Transverse colon (tissue), 4 donors: ENCODE measurements at regions not wholly inside any gene's neighbourhood (a gene's known extent, or its start where the extent isn't known, plus 50 kb on each side); places are given as distances from the start of the nearest gene placed in this dataset.

Experiments used
- DNase-seq: peaks from one replicate; pipeline ENCODE4 v3.0.0-alpha.2; 2019
- H3K27ac ChIP-seq, 4 donors: fragments of 200-600 bp; sonication (generic); 2 replicates each; pipeline ENCODE4 v1.5.1; 2016 to 2018; ENCODE audit warnings: inconsistent platforms in 4 of 4
- H3K27me3 ChIP-seq: fragments of 200-600 bp; sonication (generic); 2 replicates; pipeline ENCODE4 v1.5.1; 2017; ENCODE audit warnings: inconsistent platforms
- H3K36me3 ChIP-seq, 4 donors: fragments of 200-600 bp; sonication (generic); 2 replicates each; pipeline ENCODE4 v1.5.1; 2017 to 2019; ENCODE audit warnings: inconsistent platforms in 4 of 4
- H3K4me1 ChIP-seq, 4 donors: fragments of 200-600 bp; sonication (generic); 2 replicates each; pipeline ENCODE4 v1.5.1; 2017 to 2020; ENCODE audit warnings: inconsistent platforms in 4 of 4
- H3K4me3 ChIP-seq, 4 donors: fragments of 200-600 bp; sonication (generic); 1 replicate in 1 of 4; 2 replicates in 3 of 4; pipeline versions ENCODE4 v1.5.1 to v1.6.1; 2017 to 2019; ENCODE audit warnings: inconsistent platforms in 4 of 4
- H3K9me3 ChIP-seq, 2 donors: fragments of 200-600 bp; sonication (generic); 2 replicates each; pipeline ENCODE4 v1.5.1; 2017 to 2019; ENCODE audit warnings: inconsistent platforms in 2 of 2
- EP300 ChIP-seq: sonication (generic); formaldehyde crosslinking; IDR thresholded peaks from one replicate; pipeline ENCODE4 v1.6.1; 2017; ENCODE audit warnings: antibody characterized with exemption, low read depth
- POLR2A ChIP-seq: fragments of 450-650 bp; IDR thresholded peaks from one replicate; pipeline ENCODE4 v1.6.1; 2016; ENCODE audit warnings: antibody characterized with exemption, mild to moderate bottlenecking, moderate library complexity
- POLR2AphosphoS5 ChIP-seq, 3 donors: sonication (generic); formaldehyde crosslinking; IDR thresholded peaks; one replicate each; pipeline ENCODE4 v1.6.1; 2016; ENCODE audit warnings: antibody characterized with exemption in 3 of 3
- WGBS, 2 donors: methylation state at CpG; one replicate each; pipeline ENCODE4 v1.1.5; 2018; ENCODE audit warnings: low coverage in 1 of 2; 5-methylcytosine and 5-hydroxymethylcytosine counted together
- in situ Hi-C, 4 donors: fragments of 200-750 bp; cut with MboI; loops; one replicate each; pipeline versions ENCODE4 v1.15.0 to v1.15.1; 2017; ENCODE audit warnings: low sequenced_read_pairs in 3 of 4, low pct_ligation_motif_present in 1 of 4, low pct_unique_long_range_greater_than_20kb in 1 of 4
- intact Hi-C: fragments of 100-400 bp; cut with DNase I; formaldehyde crosslinking; loops from one replicate; pipeline ENCODE4 v1.15.1; 2023; ENCODE audit warnings: low total_unique reads
- small RNA-seq, 4 donors: library from RNA; depleted of rRNA; stranded (forward); fragments of <200 nt; gene quantifications; one replicate each; pipeline ENCODE3, GENCODE V24; 2016
- TF ChIP-seq, protein P1 (sequence below), 5 experiments: fragments of 200-600 bp in 3 of 5; fragments of 450-650 bp in 2 of 5; sonication (generic) in 3 of 5; IDR thresholded peaks; 1 replicate in 2 of 5; 2 replicates in 3 of 5; pipeline ENCODE4 v1.5.1; 2016 to 2017; ENCODE audit warnings: antibody characterized with exemption in 5 of 5, inconsistent platforms in 3 of 5, mild to moderate bottlenecking in 2 of 5, moderate library complexity in 1 of 5

DNA sequence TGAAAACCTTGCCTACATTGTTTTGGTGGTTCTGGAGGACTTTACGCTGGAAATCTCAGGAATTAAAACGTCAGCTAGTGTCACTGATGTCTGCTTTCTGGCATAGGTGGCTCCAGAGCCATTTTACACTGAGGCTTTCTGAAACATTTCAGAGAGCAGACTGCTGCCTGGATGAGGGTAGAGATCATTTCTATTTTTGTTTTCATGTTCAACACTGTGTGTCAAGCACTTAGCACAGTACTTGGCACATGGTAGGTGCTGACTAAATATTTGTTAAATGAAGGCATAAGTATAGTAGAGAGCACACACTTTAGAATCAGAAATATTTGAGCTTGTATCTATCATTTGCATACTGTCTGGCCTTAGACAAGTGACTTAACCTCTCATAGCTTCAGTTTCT lies 59.1 kb upstream of the FRY start:
- in situ Hi-C loops: no loop called here
- H3K27ac ChIP-seq: no peak overlapping the region
- no peaks in the 10 kb centered on the region for H3K9me3 ChIP-seq
- no peaks in the 10 kb centered on the region for H3K27me3 ChIP-seq
- TF ChIP-seq, protein P1, sequence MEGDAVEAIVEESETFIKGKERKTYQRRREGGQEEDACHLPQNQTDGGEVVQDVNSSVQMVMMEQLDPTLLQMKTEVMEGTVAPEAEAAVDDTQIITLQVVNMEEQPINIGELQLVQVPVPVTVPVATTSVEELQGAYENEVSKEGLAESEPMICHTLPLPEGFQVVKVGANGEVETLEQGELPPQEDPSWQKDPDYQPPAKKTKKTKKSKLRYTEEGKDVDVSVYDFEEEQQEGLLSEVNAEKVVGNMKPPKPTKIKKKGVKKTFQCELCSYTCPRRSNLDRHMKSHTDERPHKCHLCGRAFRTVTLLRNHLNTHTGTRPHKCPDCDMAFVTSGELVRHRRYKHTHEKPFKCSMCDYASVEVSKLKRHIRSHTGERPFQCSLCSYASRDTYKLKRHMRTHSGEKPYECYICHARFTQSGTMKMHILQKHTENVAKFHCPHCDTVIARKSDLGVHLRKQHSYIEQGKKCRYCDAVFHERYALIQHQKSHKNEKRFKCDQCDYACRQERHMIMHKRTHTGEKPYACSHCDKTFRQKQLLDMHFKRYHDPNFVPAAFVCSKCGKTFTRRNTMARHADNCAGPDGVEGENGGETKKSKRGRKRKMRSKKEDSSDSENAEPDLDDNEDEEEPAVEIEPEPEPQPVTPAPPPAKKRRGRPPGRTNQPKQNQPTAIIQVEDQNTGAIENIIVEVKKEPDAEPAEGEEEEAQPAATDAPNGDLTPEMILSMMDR (IDR thresholded peaks at IDR 0.05): no peak
- TF ChIP-seq POLR2AphosphoS5 (IDR thresholded peaks at IDR 0.05) (no peak), EP300 (no peak), POLR2A (no peak)
- no peak overlapping the region for H3K4me3 ChIP-seq
- no peaks in the 10 kb centered on the region for H3K36me3 ChIP-seq
- intact Hi-C loops: no loop called here
- no peaks in the 10 kb centered on the region for H3K4me1 ChIP-seq
- DNase-seq: no peak
- 60 to 85% methylated on average over 1 to 2 of the region's 2 CpGs for WGBS, 2 donors

DNA sequence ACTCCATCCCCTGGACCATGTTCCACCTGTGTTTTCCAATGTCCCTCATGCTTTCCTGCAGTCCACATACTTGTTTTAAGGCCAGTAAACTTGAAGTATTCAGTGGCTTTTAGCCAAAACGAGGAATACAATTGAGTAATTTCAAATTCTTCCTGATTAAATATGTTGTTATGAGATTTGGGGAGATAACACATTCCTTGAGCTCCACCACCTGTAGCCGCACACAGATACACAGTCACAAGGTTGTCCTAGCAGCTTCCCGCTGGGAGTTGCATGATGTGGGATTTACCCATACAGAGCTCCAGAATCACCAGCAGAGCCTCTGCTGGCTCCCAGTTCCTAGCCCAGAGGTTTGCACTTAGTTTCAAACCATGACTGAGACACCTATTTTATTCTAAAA lies 53.6 kb upstream of the FRY start:
- DNase-seq: no peak
- Histone ChIP-seq H3K4me1 (no peaks in the 10 kb centered on the region), H3K36me3 (no peaks in the 10 kb centered on the region), H3K27me3 (no peaks in the 10 kb centered on the region), H3K4me3 (no peak overlapping the region), H3K27ac (no peak overlapping the region), H3K9me3 (no peaks in the 10 kb centered on the region)
- in situ Hi-C loops (loop anchor here in 1 of 4 donors (25.0 kb wide), 1 partner anchor 109 kb away; no protein-coding TSS in a partner anchor), intact Hi-C loops (no loop called here)
- TF ChIP-seq POLR2A (no peak), POLR2AphosphoS5 (IDR thresholded peaks at IDR 0.05) (no peak), EP300 (no peak)
- TF ChIP-seq, protein P1 (IDR thresholded peaks at IDR 0.05): no peak
- 85 to 86% methylated on average over 2 to 3 of the region's 3 CpGs for WGBS, 2 donors

DNA sequence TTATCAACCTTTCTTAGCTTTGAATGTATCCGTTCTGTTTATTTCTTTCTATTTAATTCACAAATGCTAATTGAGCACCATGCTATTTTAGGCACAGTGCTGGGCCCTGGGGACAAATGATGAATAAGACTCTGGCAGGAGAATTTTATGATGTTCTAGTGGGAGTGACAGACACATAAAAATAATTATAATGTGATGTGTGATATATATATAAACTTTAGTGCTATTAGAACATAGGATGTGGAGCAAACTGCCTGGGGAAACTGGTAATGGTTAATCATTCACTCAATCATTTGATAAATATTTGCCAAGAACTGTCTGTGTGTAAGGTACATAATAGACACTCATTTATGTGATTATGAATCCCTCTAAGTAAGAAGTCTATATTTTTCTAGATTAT lies 50.7 kb upstream of the FRY start:
- Histone ChIP-seq H3K4me1 (no peaks in the 10 kb centered on the region), H3K4me3 (no peak overlapping the region), H3K27ac (no peak overlapping the region), H3K27me3 (no peaks in the 10 kb centered on the region), H3K36me3 (no peaks in the 10 kb centered on the region), H3K9me3 (no peaks in the 10 kb centered on the region)
- no peak for DNase-seq
- TF ChIP-seq, protein P1 (IDR thresholded peaks at IDR 0.05): no peak
- TF ChIP-seq POLR2AphosphoS5 (IDR thresholded peaks at IDR 0.05) (no peak), POLR2A (no peak), EP300 (no peak)
- 75 to 83% methylated on average over 1 of the region's 1 CpG for WGBS, 2 donors
- intact Hi-C loops: no loop called here
- in situ Hi-C loops: loop anchor here in 1 of 4 donors (25.0 kb wide), 1 partner anchor 106 kb away; no protein-coding TSS in a partner anchor

Small RNA genes lying in the stretch of these regions (small RNA-seq; reads per million reads assigned to genes)
- 0 reads per million in 4 donors for gene RF00017
